Caco-2 (cell line): ENCODE measurements at regions not wholly inside any gene's neighbourhood (a gene's known extent, or its start where the extent isn't known, plus 50 kb on each side); places are given as distances from the start of the nearest gene placed in this dataset.

Source experiments
- BruUV-seq: library from RNA; stranded (reverse); fragments of 400-500 nt; replicated peaks from 2 replicates; lab custom pipeline; 2021; lab: Mats Ljungman, UMichigan
- CTCF ChIA-PET: fragments of 300-600 bp; sonication (Branson Sonifier 250); formaldehyde crosslinking; loops from one replicate; lab custom pipeline; 2022; ENCODE audit warnings: antibody characterized with exemption; lab: Charles Lee
- POLR2A ChIA-PET: fragments of 300-600 bp; sonication (Branson Sonifier 250); formaldehyde crosslinking; loops from one replicate; lab custom pipeline; 2022; ENCODE audit warnings: antibody characterized with exemption; lab: Charles Lee
- DNase-seq, 2 experiments: peaks; one replicate each; pipeline versions ENCODE4 v3.0.0 to v3.0.0-alpha.2; 2020 to 2022
- H3K27me3 ChIP-seq: replicated peaks from 2 replicates; pipeline ENCODE4 v1.6.0; 2011; ENCODE audit warnings: low read length; ENCODE audit not compliant: control insufficient read depth, insufficient read depth
- H3K36me3 ChIP-seq: 2 replicates; pipeline ENCODE4 v1.5.1; 2011; ENCODE audit warnings: low read length; ENCODE audit not compliant: control insufficient read depth, insufficient read depth
- H3K4me1 ChIP-seq: fragments of 250-450 bp; sonication (Bioruptor Pico); 2 replicates; pipeline ENCODE4 v1.5.1; 2020; ENCODE audit warnings: mild to moderate bottlenecking
- H3K4me3 ChIP-seq: 2 replicates; pipeline ENCODE4 v1.5.1; 2011; ENCODE audit warnings: low read depth, mild to moderate bottlenecking, control low read depth, low read length
- H3K9me3 ChIP-seq: fragments of 250-450 bp; sonication (Bioruptor Pico); 2 replicates; pipeline ENCODE4 v1.5.1; 2020; ENCODE audit warnings: mild to moderate bottlenecking, moderate library complexity
- H3K27ac Mint-ChIP-seq: one replicate; pipeline ENCODE4 v1.8.0; 2022; ENCODE audit warnings: mixed read lengths; ENCODE audit not compliant: unreplicated experiment
- H3K27me3 Mint-ChIP-seq: one replicate; pipeline ENCODE4 v1.8.0; 2022; ENCODE audit warnings: mixed read lengths; ENCODE audit not compliant: insufficient read depth, unreplicated experiment
- H3K36me3 Mint-ChIP-seq: one replicate; pipeline ENCODE4 v1.8.0; 2022; ENCODE audit warnings: mild to moderate bottlenecking, mixed read lengths; ENCODE audit not compliant: insufficient read depth, unreplicated experiment
- H3K4me1 Mint-ChIP-seq: one replicate; pipeline ENCODE4 v1.8.0; 2022; ENCODE audit warnings: low read depth, mixed read lengths; ENCODE audit not compliant: unreplicated experiment
- H3K4me3 Mint-ChIP-seq: one replicate; pipeline ENCODE4 v1.8.0; 2022; ENCODE audit warnings: mild to moderate bottlenecking, moderate library complexity, mixed read lengths; ENCODE audit not compliant: unreplicated experiment
- H3K9me3 Mint-ChIP-seq: one replicate; pipeline ENCODE4 v1.8.0; 2022; ENCODE audit warnings: mixed read lengths; ENCODE audit not compliant: unreplicated experiment
- intact Hi-C: fragments of 100-400 bp; cut with micrococcal nuclease; formaldehyde crosslinking; loops from one replicate; pipeline ENCODE4 v1.10.0; 2022; ENCODE audit not compliant: unreplicated experiment
- TF ChIP-seq, protein P1 (sequence below), 2 experiments: fragments of 200-600 bp in 1 of 2; IDR thresholded peaks; 1 replicate in 1 of 2; 2 replicates in 1 of 2; pipeline versions ENCODE4 v1.5.1 to v1.8.0; 2011 to 2022; ENCODE audit warnings: antibody characterized with exemption in 1 of 2, control low read depth in 1 of 2, inconsistent platforms in 1 of 2, low read depth in 1 of 2, low read length in 1 of 2, mild to moderate bottlenecking in 1 of 2, moderate library complexity in 1 of 2; ENCODE audit not compliant: insufficient read depth in 1 of 2, severe bottlenecking in 1 of 2, unreplicated experiment in 1 of 2

- Histone ChIP-seq H3K4me1 (no peaks in the 10 kb centered on the region), H3K27me3 (no peaks in the 10 kb centered on the region), H3K36me3 (no peaks in the 10 kb centered on the region), H3K9me3 (no peaks in the 10 kb centered on the region), H3K4me3 (no peak overlapping the region)
- Mint-ChIP-seq H3K9me3 (no peaks in the 10 kb centered on the region), H3K4me3 (no peak overlapping the region), H3K27ac (no peak overlapping the region), H3K4me1 (no peaks in the 10 kb centered on the region), H3K27me3 (peaks cover 3% of the 10 kb centered on the region), H3K36me3 (no peaks in the 10 kb centered on the region)
- ChIA-PET CTCF (no interaction called here), POLR2A (no interaction called here)
- no peak for DNase-seq
- intact Hi-C loops = loop anchor here (10.0 kb wide), 1 partner anchor 108 kb away; no protein-coding TSS in a partner anchor
- TF ChIP-seq, protein P1, sequence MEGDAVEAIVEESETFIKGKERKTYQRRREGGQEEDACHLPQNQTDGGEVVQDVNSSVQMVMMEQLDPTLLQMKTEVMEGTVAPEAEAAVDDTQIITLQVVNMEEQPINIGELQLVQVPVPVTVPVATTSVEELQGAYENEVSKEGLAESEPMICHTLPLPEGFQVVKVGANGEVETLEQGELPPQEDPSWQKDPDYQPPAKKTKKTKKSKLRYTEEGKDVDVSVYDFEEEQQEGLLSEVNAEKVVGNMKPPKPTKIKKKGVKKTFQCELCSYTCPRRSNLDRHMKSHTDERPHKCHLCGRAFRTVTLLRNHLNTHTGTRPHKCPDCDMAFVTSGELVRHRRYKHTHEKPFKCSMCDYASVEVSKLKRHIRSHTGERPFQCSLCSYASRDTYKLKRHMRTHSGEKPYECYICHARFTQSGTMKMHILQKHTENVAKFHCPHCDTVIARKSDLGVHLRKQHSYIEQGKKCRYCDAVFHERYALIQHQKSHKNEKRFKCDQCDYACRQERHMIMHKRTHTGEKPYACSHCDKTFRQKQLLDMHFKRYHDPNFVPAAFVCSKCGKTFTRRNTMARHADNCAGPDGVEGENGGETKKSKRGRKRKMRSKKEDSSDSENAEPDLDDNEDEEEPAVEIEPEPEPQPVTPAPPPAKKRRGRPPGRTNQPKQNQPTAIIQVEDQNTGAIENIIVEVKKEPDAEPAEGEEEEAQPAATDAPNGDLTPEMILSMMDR (IDR thresholded peaks at IDR 0.05; ENCODE audit: insufficient read depth in 1 of 2, low read depth in 1 of 2, low read length in 1 of 2, severe bottlenecking in 1 of 2, unreplicated experiment in 1 of 2) = no peak
- no TSS peak for BruUV-seq
These were observed 124.0 kb upstream of the MON1B start for GRCh38 chr16:77066896-77067496.

DNA sequence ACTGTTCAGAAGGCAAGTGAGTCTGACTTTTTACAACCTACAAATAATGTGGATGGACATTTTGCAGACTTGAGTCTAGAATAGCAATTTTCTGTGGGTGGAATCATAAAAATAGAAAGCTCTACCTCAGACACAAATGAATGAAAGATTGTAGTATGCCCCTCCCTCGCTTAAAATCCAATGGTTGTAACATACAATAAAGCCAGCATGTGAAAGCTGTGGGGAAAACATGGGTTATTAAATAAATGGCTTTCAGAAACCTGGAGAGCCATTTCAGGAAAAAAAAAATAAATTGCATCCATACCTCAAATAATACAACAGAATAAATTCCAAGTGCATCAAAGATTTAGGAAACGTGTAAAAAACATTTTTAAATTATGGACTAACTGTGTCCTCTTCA is 123.1 kb upstream of the MON1B start:
- ChIA-PET POLR2A (no interaction called here), CTCF (no interaction called here)
- Mint-ChIP-seq H3K27ac (no peak overlapping the region), H3K9me3 (peaks cover under 1% of the 10 kb centered on the region), H3K36me3 (no peaks in the 10 kb centered on the region), H3K4me1 (no peaks in the 10 kb centered on the region), H3K4me3 (no peak overlapping the region), H3K27me3 (peaks cover 3% of the 10 kb centered on the region)
- TF ChIP-seq, protein P1 (IDR thresholded peaks at IDR 0.05; ENCODE audit: insufficient read depth in 1 of 2, low read depth in 1 of 2, low read length in 1 of 2, severe bottlenecking in 1 of 2, unreplicated experiment in 1 of 2) = no peak
- Histone ChIP-seq H3K36me3 (no peaks in the 10 kb centered on the region), H3K27me3 (no peaks in the 10 kb centered on the region), H3K4me3 (no peak overlapping the region), H3K9me3 (no peaks in the 10 kb centered on the region), H3K4me1 (no peaks in the 10 kb centered on the region)
- DNase-seq = no peak
- intact Hi-C loops = loop anchor here (10.0 kb wide), 1 partner anchor 107 kb away; no protein-coding TSS in a partner anchor
- no TSS peak for BruUV-seq

- Histone ChIP-seq H3K27me3 (no peaks in the 10 kb centered on the region), H3K36me3 (no peaks in the 10 kb centered on the region), H3K9me3 (no peaks in the 10 kb centered on the region; the same call in 1 of the 2 replicates), H3K4me3 (no peak overlapping the region), H3K4me1 (no peaks in the 10 kb centered on the region)
- intact Hi-C loops = loop anchor here (10.0 kb wide), 1 partner anchor 106 kb away; no protein-coding TSS in a partner anchor
- Mint-ChIP-seq H3K27me3 (peaks cover 3% of the 10 kb centered on the region), H3K4me1 (no peaks in the 10 kb centered on the region), H3K36me3 (no peaks in the 10 kb centered on the region), H3K27ac (no peak overlapping the region), H3K4me3 (no peak overlapping the region), H3K9me3 (peaks cover 6% of the 10 kb centered on the region)
- ChIA-PET POLR2A (no interaction called here), CTCF (no interaction called here)
- DNase-seq = no peak
- TF ChIP-seq, protein P1 (IDR thresholded peaks at IDR 0.05; ENCODE audit: insufficient read depth in 1 of 2, low read depth in 1 of 2, low read length in 1 of 2, severe bottlenecking in 1 of 2, unreplicated experiment in 1 of 2) = no peak
- no TSS peak for BruUV-seq
These were observed 122.6 kb upstream of the MON1B start for GRCh38 chr16:77068402-77068801.
